Dendritic cell treated with granulocyte-macrophage colony-stimulating factor and Interleukin-4, amounts not matched to agents 40 ng/mL and 50 ng/mL, for 4 days (primary cell): ENCODE measurements at regions not wholly inside any gene's neighbourhood (a gene's known extent, or its start where the extent isn't known, plus 50 kb on each side); places are given as distances from the start of the nearest gene placed in this dataset.

ENCODE experiments used
- H3K27ac Mint-ChIP-seq: one replicate; pipeline ENCODE4 v1.8.0; 2022; ENCODE audit warnings: mild to moderate bottlenecking, mixed read lengths
- H3K27me3 Mint-ChIP-seq: one replicate; pipeline ENCODE4 v1.8.0; 2022; ENCODE audit warnings: mild to moderate bottlenecking, mixed read lengths
- H3K36me3 Mint-ChIP-seq: one replicate; pipeline ENCODE4 v1.8.0; 2022; ENCODE audit warnings: low read depth, mixed read lengths
- H3K4me1 Mint-ChIP-seq: one replicate; pipeline ENCODE4 v1.8.0; 2022; ENCODE audit warnings: low read depth, mixed read lengths
- H3K4me3 Mint-ChIP-seq: one replicate; pipeline ENCODE4 v1.8.0; 2022; ENCODE audit warnings: mild to moderate bottlenecking, moderate library complexity, mixed read lengths
- H3K9me3 Mint-ChIP-seq: one replicate; pipeline ENCODE4 v1.8.0; 2022; ENCODE audit warnings: mixed read lengths
- intact Hi-C: fragments of 100-400 bp; cut with micrococcal nuclease; formaldehyde crosslinking; loops from one replicate; pipeline ENCODE4 v1.15.0; 2022

DNA sequence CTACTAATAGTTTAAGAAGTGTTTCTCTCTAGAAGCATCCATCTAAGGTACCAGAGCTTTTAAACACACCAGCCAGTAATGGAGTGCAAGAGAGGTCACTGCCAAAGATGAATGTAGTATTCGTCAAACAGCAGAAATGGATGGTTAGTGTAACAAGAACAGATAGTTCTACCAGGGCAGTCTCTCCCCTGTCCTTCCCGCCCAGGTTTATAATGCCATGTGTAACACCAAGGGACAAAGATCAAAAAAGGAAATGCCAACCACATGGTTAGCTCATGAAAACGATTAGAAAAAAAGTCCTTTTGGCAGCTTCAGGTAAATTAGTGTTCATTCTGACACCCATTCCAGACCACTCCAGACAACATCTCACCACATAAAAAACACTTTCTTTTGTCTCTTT is 100.9 kb downstream of the RPS29 start:
- H3K27ac Mint-ChIP-seq: no peak overlapping the region
- H3K27me3 Mint-ChIP-seq: no peaks in the 10 kb centered on the region
- H3K36me3 Mint-ChIP-seq: no peaks in the 10 kb centered on the region
- H3K9me3 Mint-ChIP-seq: peaks cover 10% of the 10 kb centered on the region
- no peak overlapping the region for H3K4me3 Mint-ChIP-seq
- H3K4me1 Mint-ChIP-seq: no peaks in the 10 kb centered on the region
- intact Hi-C loops: no loop called here

DNA sequence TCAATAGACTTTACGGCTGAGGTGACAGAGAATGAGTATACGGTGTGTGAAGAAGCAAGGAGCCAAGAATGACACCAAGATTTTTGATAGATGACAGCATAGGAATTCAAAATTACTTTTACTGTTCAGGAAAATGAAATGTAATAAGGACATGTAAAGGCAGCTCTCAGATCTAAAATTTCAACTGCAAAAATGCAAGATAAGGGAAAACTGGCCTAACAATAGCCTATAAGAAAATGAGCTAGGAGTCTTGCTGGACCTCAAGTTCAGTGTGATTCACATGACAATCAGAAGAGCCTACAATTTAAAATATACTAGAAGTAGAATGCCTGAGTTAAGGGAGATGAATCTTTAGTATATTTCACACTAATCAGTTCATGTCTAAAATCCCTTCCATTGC is 102.0 kb downstream of the RPS29 start:
- H3K27me3 Mint-ChIP-seq: no peaks in the 10 kb centered on the region
- H3K27ac Mint-ChIP-seq: no peak overlapping the region

DNA sequence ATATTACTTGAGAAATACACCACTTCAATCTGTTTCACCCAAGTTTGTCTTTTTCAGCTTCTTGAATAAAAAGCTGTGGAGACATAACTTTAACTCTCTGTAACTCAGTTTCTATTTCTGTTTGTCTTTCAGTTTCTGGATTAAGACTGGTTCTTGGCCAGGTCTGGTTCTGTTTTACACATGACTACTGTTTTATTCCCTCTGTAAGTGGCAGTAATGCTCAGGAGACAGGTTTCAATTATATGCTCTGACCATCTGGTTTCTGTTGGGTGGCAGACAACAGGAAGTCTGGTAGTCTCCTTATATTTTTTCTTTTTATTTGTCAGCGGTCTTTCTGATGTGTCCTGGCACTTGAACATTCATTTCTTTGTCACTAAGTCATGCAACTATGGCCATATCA is 102.9 kb downstream of the RPS29 start:
- Mint-ChIP-seq H3K36me3 (no peaks in the 10 kb centered on the region), H3K4me1 (no peaks in the 10 kb centered on the region), H3K9me3 (peaks cover 10% of the 10 kb centered on the region), H3K27ac (no peak overlapping the region), H3K4me3 (no peak overlapping the region), H3K27me3 (no peaks in the 10 kb centered on the region)
- intact Hi-C loops: no loop called here

More for the DNA sequence above, 102.0 kb downstream of the RPS29 start:
- Mint-ChIP-seq H3K36me3 (no peaks in the 10 kb centered on the region), H3K4me3 (no peak overlapping the region), H3K9me3 (peaks cover 10% of the 10 kb centered on the region), H3K4me1 (no peaks in the 10 kb centered on the region)
- intact Hi-C loops: no loop called here

DNA sequence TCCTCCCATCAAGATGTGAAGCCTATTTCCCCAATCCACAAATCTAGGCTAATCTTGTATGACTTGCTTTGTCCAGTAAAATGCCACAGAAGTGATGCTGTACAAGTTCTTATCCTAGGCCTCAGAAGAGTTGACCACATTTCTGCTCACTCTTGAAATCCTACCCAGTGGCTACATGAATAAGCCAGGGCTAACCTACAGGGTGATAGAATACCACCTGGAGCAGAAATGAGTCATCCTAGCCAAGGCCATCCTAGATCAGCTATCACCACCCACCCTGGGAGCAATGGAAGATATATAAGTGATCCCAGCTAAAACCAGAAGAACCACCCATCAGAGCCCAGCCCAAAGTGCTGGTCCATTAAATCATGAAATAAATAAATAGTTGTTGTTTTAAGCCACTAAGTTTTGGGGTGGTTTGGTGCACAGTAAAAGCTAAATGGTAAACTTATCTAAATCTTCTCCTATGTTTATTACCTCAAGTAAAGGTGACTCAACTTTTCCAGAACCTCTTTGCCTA is 105.1 kb downstream of the RPS29 start:
- Mint-ChIP-seq H3K27ac (no peak overlapping the region), H3K27me3 (no peaks in the 10 kb centered on the region), H3K36me3 (no peaks in the 10 kb centered on the region), H3K9me3 (peaks cover 10% of the 10 kb centered on the region), H3K4me1 (no peaks in the 10 kb centered on the region), H3K4me3 (no peak overlapping the region)
- intact Hi-C loops: no loop called here

DNA sequence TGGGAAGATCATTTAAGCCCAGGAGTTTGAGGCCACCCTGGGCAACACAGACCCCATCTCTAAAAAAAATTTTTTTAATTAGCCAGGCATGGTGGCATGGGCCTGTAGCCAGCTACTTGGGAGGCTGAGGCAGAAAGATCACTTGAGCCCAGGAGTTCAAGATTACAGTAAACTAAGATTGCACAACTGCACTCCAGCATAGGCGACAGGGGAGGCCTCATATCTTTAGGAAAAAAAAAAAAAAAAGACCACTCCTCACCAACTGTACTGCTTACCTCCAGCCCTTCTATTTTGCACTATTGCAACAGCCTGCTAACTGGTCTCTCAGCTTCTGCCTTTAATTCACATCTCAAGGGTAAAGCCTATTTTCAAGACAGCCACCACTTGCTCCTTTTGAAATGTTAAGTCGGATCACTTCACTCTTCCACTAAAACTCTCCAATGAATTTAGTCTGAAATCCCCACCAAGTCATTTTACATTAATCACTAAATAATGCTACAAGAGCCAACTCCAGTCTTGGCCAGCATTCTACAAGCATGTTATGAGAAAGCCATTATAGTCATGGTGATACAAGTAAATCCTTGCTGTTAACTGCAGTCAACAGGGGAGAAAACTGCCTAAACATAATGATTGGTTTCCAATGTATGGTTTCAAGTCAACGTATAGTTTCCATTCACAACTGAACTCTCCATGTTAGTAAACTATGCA is 106.0 kb downstream of the RPS29 start:
- Mint-ChIP-seq H3K4me1 (no peaks in the 10 kb centered on the region), H3K36me3 (no peaks in the 10 kb centered on the region), H3K4me3 (no peak overlapping the region), H3K27me3 (no peaks in the 10 kb centered on the region), H3K9me3 (peaks cover 10% of the 10 kb centered on the region), H3K27ac (no peak overlapping the region)
- intact Hi-C loops: no loop called here

DNA sequence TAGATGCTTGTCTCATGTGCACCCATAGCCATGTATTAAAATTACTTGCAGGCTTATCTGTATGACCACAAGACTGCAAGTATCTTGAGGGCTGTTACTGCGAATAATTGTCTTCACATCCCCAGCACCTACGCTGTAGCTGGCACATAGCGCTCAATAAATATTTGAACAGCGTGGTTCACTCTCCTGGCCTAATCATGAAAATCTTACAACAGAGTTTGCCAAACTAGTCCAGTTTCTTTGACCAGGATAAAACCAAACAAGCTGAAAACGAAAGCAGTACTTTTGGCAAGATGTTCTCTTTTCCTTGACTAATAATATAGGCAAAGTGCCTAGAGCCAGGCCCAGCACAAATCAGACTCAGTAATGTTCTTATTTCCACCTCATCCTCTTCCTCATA is 106.7 kb downstream of the RPS29 start:
- no peaks in the 10 kb centered on the region for H3K36me3 Mint-ChIP-seq
- no peak overlapping the region for H3K27ac Mint-ChIP-seq
- intact Hi-C loops: no loop called here
- no peak overlapping the region for H3K4me3 Mint-ChIP-seq
- H3K4me1 Mint-ChIP-seq: no peaks in the 10 kb centered on the region
- no peaks in the 10 kb centered on the region for H3K27me3 Mint-ChIP-seq
- peaks cover 10% of the 10 kb centered on the region for H3K9me3 Mint-ChIP-seq

DNA sequence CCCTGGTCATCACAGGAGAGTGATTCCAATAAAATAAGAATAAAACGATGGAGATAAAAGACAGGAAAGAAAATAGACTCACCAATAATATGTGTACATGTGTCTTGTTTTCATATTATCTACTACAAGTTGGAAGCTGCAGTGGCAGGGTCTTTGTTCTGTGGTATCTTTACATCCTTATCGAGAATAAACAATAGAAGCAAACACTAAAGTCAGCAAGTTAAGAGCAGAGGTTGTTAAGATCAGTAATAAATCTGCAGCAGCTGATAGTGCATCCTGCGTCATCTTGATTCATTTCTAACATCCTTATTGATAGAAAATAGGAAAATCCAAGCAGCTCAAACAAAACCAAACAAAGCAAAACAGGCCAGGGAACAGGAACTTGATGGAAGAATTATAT is 107.4 kb downstream of the RPS29 start:
- no peak overlapping the region for H3K4me3 Mint-ChIP-seq
- H3K4me1 Mint-ChIP-seq: no peaks in the 10 kb centered on the region
- no peak overlapping the region for H3K27ac Mint-ChIP-seq
- intact Hi-C loops: no loop called here
- H3K27me3 Mint-ChIP-seq: no peaks in the 10 kb centered on the region
- no peaks in the 10 kb centered on the region for H3K36me3 Mint-ChIP-seq
- peaks cover 10% of the 10 kb centered on the region for H3K9me3 Mint-ChIP-seq

DNA sequence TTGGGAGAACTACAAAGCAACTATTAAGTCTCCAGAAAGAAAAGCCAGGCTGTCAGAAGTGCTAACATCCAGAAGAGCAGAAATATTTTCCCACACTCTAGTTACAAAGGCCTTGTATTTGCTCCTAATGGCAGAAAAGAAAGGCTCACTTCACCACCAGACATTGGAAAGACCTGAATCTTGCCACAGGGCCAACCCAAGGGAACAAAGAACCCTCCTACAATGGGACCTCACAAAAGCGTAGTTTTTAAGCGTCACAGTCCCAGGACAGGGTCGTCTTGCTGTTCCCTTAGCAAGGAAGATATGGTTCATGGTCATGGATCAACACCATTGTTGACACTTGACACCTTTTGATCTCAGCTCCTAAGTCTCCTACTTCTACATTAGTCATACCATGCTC is 119.1 kb downstream of the RPS29 start:
- intact Hi-C loops: no loop called here
- H3K27me3 Mint-ChIP-seq: no peaks in the 10 kb centered on the region
- H3K27ac Mint-ChIP-seq: no peak overlapping the region
- H3K4me3 Mint-ChIP-seq: no peak overlapping the region
- H3K36me3 Mint-ChIP-seq: no peaks in the 10 kb centered on the region
- no peaks in the 10 kb centered on the region for H3K4me1 Mint-ChIP-seq
- H3K9me3 Mint-ChIP-seq: no peaks in the 10 kb centered on the region

DNA sequence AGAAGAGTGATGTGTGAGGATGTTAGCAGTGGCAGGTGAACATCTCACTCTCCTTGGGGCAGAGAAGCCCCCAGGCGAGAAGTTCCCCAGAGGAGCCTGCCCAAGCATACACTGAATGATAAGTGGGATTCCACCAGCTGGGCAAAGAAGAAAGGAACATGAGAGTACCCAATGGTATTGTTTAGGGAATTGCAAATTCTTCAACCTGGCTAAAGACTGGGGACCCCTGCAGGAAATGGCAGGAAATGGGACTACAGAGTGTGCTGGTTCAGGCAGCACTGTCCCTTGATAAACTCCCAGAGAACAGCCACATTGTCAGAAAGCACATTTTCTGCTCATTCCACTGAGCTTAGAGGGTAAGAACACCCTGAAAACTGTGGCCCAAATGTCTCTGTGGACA is 121.3 kb downstream of the RPS29 start:
- Mint-ChIP-seq H3K27ac (no peak overlapping the region), H3K4me1 (no peaks in the 10 kb centered on the region), H3K27me3 (no peaks in the 10 kb centered on the region), H3K9me3 (no peaks in the 10 kb centered on the region), H3K36me3 (no peaks in the 10 kb centered on the region), H3K4me3 (no peak overlapping the region)
- intact Hi-C loops: no loop called here

DNA sequence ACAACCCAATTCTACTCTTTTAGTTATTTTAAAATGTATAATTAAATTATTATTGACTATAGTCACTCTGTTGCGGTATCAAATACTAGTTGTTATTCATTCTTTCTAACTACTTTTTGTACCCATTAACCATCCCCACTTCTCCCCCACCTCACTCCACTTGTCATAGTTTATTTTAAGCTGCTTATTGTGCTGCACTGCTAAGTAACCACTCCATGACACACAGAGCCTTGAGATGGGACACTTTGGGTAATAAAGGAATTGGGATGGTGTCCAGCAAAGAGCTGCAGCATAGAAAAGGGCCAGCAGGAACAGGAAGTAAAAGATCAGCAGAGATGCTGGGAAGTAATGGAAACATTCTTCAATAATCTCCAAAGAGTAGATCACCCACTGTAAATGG is 123.0 kb downstream of the RPS29 start:
- intact Hi-C loops: no loop called here
- Mint-ChIP-seq H3K27me3 (no peaks in the 10 kb centered on the region), H3K9me3 (no peaks in the 10 kb centered on the region), H3K4me1 (no peaks in the 10 kb centered on the region), H3K36me3 (no peaks in the 10 kb centered on the region), H3K27ac (no peak overlapping the region), H3K4me3 (no peak overlapping the region)

DNA sequence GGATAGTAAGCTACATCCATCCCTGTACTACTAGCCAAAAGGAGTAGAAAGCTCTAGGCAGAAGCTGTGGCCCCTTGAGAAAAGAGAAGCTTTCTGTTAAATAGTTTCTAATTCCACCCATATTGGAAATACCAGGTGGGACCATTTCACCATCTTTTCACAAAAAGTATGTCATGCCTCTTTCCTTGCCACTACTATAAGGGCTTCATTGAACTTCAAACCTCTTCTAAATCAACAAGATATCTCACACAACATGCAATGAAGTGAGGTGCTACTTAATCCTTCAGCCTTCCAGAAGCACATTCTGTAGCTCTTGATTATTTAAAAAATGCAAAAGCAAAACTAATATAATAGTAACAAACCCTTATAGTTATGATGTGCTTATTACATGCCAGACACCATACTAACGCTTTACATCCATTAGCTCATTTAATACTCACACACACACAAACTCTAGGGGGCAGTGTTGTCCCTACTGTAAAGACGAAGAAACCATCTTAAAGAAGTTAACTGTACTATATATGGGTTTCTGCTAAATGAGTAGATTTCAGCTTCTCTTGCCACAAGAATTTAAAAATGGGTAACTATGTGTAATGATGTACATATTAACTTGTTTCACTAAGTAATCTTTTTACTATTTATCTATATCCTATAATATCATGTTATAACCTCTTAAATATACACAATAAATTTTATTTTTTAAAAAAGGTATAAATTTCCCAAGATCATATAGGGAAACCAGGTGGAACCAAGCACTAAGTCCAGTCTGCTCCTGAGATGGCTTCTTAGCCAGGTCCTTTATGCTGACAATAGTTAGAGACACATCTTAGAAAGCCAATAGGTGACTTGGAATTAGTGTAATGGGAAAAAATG is 124.4 kb downstream of the RPS29 start:
- H3K4me1 Mint-ChIP-seq: no peaks in the 10 kb centered on the region
- H3K27ac Mint-ChIP-seq: no peak overlapping the region
- no peak overlapping the region for H3K4me3 Mint-ChIP-seq
- intact Hi-C loops: loop anchor here (1.0 kb wide), 1 partner anchor 36 kb away; no protein-coding TSS in a partner anchor
- no peaks in the 10 kb centered on the region for H3K36me3 Mint-ChIP-seq
- no peaks in the 10 kb centered on the region for H3K9me3 Mint-ChIP-seq
- H3K27me3 Mint-ChIP-seq: no peaks in the 10 kb centered on the region

DNA sequence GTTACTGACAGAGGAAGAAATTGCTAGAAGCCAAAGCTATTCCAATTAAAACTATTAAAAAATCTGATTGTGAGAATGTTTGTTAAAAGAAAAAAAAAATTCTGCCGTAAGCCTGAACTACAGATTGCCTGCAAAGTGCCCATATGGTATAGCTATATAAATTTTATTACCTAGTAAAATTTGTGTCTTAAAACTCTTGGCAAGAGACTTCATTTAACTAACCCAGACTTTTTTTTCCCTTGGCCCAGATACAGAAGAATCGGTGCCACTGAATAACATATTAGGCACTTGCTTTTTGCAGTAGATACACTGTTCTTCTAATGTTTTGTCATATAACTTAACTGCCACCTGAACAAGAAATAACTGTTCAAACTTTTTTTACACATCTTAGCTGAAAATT is 125.5 kb downstream of the RPS29 start:
- no peaks in the 10 kb centered on the region for H3K27me3 Mint-ChIP-seq
- intact Hi-C loops: no loop called here
- H3K36me3 Mint-ChIP-seq: no peaks in the 10 kb centered on the region
- H3K9me3 Mint-ChIP-seq: no peaks in the 10 kb centered on the region
- H3K4me3 Mint-ChIP-seq: no peak overlapping the region
- no peaks in the 10 kb centered on the region for H3K4me1 Mint-ChIP-seq
- H3K27ac Mint-ChIP-seq: no peak overlapping the region

DNA sequence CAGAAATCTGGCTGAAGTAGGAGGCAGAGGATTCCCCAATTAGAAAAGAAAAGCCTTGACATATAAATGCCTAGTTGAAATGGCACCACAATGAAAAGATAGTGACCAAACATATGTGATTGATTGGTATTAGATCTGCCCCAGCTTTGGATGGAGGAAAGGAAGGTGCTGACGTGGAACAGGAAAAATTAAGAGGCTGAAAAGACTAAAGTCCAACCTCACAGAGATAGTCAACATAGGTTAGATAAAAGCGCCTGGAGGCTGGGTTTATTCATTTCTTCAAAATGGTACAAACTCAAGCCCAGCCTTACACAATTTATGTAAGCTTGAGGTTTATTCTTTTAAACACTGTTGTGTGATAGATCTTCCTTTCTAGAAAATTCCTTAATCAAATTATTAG is 129.6 kb downstream of the RPS29 start:
- Mint-ChIP-seq H3K9me3 (no peaks in the 10 kb centered on the region), H3K36me3 (no peaks in the 10 kb centered on the region), H3K4me3 (no peak overlapping the region), H3K4me1 (no peaks in the 10 kb centered on the region), H3K27me3 (no peaks in the 10 kb centered on the region), H3K27ac (no peak overlapping the region)
- intact Hi-C loops: no loop called here

DNA sequence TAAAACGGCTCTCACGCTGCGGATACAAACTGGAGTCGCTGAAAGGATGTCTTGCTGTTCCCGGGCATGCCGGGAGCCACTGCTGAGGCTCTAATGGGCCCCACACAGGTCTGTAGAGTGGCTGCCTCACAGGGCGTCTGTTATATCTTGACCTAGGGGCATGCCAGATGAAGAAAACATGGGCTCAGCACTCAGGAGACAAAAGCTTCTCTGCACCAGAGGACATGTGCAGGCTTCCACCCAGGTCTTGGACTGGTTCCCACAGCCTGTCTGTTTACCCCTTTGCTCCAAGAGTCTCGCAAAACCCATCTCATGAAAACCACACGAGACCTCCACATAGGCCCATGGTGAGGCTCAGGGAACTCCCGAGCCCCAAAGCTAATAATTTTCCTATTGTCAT is 134.2 kb downstream of the RPS29 start:
- Mint-ChIP-seq H3K4me3 (no peak overlapping the region), H3K27me3 (no peaks in the 10 kb centered on the region), H3K27ac (no peak overlapping the region), H3K36me3 (no peaks in the 10 kb centered on the region), H3K9me3 (peaks cover 10% of the 10 kb centered on the region), H3K4me1 (no peaks in the 10 kb centered on the region)
- intact Hi-C loops: no loop called here
